Left colon (tissue), 2 donors: ENCODE measurements at regions not wholly inside any gene's neighbourhood (a gene's known extent, or its start where the extent isn't known, plus 50 kb on each side); places are given as distances from the start of the nearest gene placed in this dataset.
"Not testable (repeated sequence)": the region's sequence is repeated elsewhere in the genome, so short reads cannot be mapped to it uniquely, and the experiment has no call there.

Experiments used
- ATAC-seq: fragments of 200-7000 bp; cut with Tn5 transposase; one replicate; pipeline ENCODE4 v1.9.1; 2020; ENCODE audit warnings: mild to moderate bottlenecking, moderate library complexity
- DNase-seq, 2 donors: peaks; one replicate each; pipeline ENCODE4 v3.0.0-alpha.2; 2020
- intact Hi-C, 2 donors: fragments of 100-400 bp; cut with DNase I in 1 of 2; cut with micrococcal nuclease in 1 of 2; formaldehyde crosslinking; loops; one replicate each; pipeline versions ENCODE4 v1.11.2 to v1.14.0; 2022; cut with DNase I, micrococcal nuclease
- donor health status: DM: no; HTN: no; CAD: no.
- donor health status: DM: yes; HTN: yes; CAD: no.

DNA sequence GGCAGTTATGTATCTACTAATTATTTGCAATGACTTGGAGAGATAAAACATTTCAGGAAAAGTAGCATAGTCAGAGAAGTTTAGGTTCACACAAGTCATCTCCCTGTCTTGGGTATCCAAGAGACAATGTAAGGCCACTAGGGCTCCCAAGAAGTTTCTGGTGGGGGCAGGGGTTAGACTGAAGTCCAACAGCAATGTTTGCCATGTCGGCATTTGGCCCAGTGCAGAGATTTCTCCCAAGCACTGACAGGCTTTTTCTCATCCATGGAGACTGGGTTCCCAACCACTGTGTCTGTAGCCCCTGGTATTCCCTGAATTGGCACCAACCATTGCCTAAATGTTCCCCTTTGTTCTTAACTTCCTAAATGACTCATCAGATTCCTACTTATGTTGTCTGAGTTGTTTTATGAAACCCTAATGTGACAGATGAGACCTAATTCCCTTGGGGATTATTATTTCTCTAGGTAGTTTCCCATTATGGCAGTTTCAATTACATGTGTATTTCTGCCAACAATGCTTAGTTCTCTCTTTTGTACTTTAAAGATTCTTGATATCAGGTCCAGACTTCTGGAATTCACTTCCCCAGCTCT, 103.6 kb upstream of the EGFLAM start:
- ATAC-seq: no peak
- intact Hi-C loops: no loop called here
- DNase-seq: no peak

DNA sequence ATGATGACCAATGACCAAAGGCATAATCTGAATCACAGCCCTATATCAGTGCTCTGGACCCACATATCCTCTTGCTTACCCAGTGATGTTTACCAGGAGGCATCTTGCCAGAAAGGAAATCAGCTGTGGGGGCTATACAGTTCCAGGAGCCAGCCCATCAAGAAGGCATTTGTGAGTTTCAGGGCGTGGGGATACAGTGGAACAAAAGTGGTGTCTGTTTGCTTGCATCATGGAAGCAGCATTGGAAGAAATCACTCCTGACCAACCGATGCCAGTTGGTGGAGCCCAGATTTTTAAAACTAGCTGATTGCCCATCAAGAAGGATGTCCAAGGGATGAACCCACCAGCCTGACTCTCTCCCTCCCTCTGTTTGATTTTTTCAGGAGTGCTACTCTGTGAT, 106.5 kb upstream of the EGFLAM start:
- ATAC-seq (no peak), DNase-seq (no peak)
- intact Hi-C loops: no loop called here

DNA sequence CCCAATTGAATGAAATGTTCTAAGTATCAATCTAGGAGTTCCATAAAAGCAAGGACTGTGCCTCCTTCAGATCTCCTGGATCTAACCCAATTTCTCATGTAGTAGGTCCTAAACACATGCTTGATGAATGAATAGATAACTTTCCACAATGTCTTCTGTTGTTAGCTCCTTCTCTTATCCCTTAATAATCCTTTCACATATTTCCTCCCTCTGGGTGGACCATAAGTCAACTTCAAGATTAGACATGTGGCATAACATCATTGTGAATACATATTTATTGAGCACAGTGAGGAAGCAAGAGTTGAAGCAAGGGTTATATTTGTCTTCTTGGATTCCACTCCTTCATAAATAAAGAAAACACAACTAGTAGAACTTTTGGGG, 108.6 kb upstream of the EGFLAM start:
- DNase-seq (no peak), ATAC-seq (no peak)
- intact Hi-C loops: no loop called here

DNA sequence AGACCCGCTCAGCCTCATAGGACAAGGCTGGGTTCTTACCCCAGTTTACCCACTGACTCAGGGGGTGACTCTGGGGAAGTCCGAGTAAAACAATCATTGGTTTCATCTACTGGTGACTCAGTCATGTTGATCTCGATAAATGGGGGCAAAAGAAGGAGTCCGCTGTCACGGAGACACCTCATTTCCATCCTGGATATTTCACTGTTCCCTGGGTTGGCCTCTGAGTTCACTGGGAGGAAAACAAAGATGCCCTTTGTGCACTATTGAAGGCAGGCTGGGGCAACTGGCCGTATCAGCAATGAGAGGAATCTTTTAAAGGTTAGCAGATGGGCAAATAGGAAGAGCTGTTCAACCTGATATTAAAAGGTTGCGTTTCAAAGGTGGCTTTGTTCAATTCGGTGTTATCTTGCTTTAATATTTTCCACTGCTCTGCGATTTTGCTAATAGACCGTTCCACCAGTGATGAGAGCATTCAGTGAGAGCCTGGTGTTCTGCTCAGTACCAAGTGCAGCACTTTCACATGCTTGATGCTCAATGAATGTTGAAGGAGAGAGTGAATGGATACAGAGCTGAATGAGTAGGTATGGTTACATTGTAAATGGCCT, 110.2 kb upstream of the EGFLAM start:
- ATAC-seq (no peak), DNase-seq (no peak)
- intact Hi-C loops: no loop called here

DNA sequence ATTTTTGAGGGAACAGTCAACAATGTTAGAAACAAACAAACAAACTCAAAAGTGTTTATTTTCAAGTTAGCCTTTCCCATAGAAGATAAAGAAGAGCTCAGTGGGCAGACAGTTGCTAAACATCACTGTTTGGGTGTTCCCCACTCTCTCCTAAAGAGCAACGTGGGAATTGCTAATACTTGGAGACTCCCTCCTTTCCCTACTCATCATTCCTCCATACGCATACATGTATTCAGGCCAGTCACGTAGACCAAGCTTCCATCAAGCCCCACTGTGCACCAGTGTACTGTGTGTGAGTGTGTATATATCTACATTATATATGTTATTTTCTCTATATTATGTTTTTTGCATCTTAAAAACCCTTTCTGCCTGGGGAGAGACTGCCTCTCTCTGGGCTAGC, 115.0 kb upstream of the EGFLAM start:
- intact Hi-C loops: no loop called here
- ATAC-seq (no peak), DNase-seq (no peak)

DNA sequence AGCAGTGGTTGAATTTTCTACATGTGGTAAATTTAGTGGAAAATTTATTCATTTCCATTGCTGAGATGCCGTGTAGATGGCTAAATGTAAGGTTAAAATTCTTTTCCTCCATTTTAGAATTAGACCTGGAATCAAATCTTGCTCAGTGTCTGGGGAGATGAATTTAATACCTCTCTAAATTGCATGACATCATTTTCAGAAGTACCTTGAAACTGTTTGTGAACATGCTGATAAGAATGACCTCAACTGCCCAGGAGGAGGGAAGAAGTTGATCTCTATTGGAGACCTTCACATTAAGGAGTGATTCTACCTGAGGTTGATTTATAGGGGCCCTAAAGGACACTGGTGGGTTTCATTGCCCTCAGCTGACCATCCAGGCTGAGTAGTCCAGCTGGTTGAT, 116.7 kb upstream of the EGFLAM start:
- DNase-seq: no peak
- intact Hi-C loops: no loop called here
- no peak for ATAC-seq

DNA sequence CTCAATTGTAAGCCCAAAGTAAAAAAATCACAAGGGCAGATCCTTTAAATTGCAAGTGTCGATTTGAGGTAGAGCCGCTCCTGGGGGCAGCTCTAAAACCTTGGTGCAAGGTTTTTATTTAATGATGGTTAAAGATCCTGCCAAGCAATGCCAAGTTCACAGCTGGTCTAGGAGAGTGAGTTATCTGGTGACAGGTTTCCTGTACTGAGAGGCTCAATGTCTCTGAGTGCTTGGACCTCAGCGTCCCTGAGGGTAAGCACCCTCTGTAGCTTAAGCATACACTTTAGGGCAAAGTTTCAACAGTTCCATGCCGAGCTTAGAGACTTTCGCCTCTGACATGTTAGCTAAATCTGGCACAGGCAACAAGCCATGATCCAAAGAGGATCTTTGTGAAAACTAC, 119.8 kb upstream of the EGFLAM start:
- no peak for DNase-seq
- no peak for ATAC-seq
- intact Hi-C loops: no loop called here

DNA sequence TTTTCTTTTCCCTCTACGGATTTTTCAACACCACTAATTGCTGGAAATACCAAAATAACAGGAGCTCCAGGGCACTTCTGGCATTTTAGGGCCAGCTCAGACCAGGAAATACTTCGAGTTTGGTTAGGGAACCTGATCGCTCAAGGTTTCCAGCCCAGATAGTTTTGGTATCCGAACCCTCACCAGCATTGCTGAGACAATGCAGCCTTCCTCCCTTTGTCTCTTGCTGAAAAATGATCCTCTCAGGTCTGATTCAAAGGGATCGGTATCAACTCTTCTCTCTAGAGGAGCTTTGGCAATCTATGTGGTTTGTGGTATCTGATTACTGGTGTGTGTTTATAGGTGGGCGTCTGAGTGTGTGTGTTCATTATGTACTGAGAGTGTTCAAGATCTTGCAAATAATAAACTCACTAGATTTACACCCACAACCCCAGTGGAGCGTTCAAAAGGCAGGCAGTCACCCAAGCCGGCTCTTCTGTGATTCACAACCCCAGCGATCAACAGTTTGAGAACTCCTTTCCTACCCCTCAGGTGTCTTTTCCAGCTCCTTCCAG, 122.8 kb upstream of the EGFLAM start:
- DNase-seq (no peak), ATAC-seq (no peak)
- intact Hi-C loops: no loop called here

DNA sequence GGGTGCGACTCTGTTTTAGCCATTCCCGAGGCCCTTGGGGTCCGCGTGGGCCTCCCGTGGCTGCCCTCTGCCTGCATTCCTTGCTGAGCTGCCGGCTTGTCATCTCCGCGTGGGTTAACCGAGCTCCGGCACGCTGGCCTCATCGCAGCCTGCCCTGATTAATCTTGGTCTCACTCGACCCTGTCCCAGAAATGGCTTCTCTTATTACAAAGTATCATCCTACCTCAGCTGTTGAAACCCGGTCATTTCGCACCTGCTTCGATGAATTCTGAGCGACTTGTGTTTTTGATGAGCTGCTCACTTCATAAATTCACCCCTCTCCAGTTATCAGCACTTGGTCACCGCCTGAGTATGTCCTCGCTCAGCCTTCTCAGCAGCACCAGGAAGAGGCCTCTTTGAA, 123.5 kb upstream of the EGFLAM start:
- ATAC-seq: no peak
- intact Hi-C loops: no loop called here
- DNase-seq: no peak

DNA sequence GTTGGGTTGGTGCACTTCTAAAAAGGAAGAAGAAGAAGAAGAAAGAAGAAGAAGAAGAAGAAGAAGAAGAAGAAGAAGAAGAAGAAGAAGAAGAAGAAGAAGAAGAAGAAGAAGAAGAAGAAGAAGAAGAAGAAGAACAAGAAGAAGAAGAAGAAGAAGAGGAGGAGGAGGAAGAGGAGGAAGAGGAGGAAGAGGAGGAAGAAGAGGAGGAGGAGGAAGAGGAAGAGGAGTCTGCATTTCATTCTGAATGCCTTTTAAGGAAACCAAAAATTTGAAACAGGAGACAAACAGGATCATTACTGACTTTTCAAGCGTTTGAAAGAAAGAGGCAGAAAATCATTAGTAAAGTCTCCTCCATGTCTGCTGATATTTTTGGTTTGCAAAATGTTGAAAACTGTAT, 124.1 kb upstream of the EGFLAM start:
- intact Hi-C loops, DNase-seq, ATAC-seq: not testable (repeated sequence)

DNA sequence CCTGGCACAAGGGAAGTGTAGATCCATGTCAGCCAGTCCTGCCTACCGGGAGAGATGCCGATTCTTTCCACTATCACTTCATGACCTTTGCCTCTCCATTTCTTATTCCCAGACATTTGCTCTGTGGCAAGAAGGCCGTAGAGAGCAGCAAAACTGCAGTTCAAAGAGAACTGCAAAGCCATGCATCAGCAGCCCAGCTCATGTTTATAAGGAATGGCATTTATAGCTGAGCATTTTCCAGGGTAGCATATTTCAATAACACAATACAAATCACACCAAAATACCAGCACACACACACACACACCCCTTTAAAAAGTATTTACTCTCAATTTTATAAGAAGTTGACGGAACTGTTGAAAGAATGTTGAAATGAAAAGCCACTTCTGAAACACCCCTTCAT, 126.7 kb upstream of the EGFLAM start:
- intact Hi-C loops: no loop called here
- DNase-seq (no peak), ATAC-seq (no peak)

DNA sequence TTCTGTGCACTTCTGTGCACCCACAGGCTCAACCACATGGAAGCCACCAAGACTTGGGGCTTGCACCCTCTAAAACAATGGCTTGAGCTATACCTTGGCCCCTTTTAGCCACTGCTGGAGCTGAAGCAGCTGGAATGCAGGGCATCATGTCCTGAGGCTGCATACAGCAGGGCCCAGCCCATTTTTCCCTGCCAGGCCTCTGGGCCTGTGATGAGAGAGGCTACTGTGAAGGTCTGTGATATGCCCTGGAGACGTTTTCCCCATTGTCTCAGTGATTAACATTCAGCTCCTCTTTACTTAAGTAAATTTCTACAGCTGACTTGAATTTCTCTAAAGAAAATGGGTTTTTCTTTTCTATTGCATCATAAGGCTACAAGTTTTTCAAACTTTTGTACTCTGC, 134.0 kb upstream of the EGFLAM start:
- intact Hi-C loops: no loop called here

DNA sequence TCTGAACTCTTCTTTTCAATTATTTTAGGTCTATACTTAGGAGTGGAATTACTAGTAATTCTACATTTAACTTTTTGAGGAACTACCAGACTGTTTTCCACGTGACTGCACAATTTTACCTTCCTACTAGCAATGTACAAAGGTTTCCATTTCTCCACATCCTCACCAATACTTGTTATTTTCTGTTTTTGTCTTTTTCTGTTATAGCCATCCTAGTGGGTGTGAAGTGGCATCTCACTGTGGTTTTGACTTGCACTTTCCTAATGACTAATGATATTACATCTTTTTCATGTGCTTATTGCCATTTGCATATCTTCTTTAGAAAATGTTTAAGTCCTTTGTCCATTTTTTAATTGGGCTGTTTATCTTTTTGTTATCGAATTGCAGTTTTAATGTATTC, 136.9 kb upstream of the EGFLAM start:
- DNase-seq (no peak), ATAC-seq (no peak)
- intact Hi-C loops: no loop called here

More for the DNA sequence above, 134.0 kb upstream of the EGFLAM start:
- ATAC-seq: no peak
- no peak for DNase-seq

DNA sequence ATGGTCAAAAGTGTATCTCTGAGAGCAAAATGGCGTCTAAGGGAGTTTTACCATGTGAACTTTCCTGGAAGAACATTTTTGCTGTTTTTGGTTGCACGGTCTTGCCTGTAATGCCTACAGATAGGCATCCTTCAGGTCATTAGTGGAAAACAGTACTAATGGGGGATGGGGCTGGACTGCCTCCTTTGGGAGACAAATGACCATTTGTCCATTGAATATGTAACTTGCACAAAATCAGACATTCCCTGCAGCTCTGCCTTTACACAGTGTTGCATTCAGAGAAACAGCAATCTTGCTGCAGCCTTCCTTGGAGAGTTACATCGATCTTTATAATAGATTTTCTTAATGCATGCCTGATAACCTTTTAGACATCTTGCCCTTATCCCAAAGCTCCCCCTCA, 138.5 kb upstream of the EGFLAM start:
- no peak for DNase-seq
- ATAC-seq: no peak
- intact Hi-C loops: no loop called here

DNA sequence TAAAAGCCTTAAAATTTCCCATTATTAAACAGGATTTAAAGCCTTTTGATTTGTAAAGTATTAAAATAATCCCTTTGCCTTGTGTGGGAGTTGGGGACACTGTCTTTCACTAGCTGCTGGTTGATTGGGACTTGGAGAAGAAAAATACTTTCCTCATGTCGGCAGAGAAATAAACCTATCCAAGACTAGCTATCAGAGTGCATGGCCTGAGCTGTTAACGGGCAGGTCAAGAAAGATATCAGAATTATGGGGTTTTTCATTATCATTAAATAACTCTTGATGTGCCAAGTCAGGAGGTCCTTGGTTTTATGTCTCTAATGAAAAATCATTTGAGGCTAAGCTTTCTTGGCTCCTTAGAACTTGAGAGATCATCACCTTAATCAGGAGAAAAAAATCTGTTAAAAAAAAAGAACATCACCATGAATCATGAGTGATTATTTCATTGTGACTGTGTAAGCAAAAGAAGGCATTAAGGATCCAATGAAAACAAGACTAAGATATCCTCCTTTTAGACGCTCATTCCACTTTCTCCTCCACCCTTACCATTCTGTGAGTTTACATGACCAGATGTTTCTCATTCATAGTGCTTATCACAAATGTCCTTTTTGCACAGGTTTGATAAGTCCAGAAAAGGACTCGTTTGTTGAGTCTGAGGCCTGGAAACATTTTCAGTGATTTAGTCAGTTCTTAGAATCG, 140.4 kb upstream of the EGFLAM start:
- DNase-seq (no peak), ATAC-seq (no peak)
- intact Hi-C loops: no loop called here

DNA sequence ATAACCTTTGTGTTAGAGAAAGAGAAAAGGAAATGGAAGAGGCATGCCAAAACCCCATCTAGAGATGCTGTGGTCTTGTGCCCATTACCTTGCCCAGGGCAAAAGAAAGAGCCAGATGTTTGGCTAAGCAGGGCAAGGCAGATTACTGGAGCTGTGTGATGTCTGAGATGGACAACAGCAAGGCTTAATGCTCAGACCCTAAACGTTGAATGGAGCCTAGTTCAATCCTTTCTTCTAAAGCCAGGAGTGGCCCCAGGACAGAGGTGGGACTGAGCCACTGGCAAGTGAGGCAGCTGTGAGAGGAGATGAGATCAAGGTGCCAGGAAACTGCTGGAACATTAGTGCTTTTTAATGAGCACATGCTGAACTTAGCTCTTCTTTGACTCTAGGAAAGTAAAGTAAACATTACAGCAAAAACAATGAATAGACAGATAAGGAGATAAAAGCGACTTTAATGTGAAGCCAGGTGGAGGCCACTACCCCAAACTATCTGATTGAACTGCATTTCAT, 143.0 kb upstream of the EGFLAM start:
- intact Hi-C loops: no loop called here
- no peak for ATAC-seq
- no peak for DNase-seq

DNA sequence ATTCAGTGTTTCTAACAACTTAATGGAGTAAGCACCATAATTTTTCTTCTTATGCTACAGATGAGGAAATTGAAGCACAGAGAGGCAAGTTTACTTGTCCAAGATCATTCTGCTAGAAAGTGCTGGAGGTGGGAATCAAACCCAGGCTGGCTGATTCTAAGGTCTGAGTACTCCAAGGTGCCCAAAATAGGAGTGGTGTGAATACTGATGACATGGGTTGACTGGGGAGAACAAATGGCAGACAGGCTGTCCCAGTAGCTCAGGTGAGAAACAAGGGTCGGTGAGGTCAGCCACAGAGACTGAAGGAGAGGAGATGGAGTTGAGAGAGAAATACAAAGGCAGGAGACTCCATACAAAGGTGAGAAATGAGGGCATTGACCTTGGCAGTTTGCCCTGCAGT, 144.5 kb upstream of the EGFLAM start:
- intact Hi-C loops: no loop called here
- ATAC-seq: no peak
- DNase-seq: no peak

DNA sequence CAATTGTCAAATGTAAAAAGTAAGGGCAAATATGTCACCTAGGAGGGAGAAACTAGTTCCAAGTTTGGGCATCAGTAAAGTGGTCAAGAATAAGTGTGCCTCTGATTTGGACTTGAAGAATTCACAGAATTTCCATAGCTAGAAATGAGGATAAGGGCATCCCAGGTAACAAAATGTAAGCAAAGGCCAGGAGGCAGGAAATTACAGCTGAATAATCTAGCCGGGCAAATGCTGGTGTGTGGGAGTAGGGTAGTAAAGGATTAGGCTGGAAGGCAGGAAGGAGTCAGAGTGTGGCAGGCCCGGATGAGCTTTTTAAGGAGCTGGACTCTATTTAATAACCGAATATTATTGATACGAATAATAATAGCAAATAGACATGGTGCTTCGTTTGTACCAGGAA, 144.9 kb upstream of the EGFLAM start:
- intact Hi-C loops: no loop called here
- DNase-seq: no peak
- ATAC-seq: no peak

DNA sequence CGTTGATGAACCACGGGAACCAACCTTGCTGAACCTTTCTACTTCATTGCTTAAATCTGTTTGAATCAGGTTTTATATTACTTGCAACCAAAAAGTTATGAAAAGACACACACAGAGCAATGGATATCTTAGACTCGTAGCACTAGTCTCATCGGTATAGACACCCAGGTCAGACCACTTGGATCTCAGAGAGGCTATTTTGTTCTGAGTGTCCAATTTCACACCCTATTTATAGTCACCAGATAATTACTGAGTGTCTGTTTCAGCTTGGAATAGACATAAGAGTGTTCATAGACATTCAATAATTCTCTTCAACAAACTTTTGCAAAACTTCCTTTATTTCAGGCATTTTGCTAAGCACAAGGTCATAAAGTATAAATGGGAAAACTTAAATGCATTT, 145.4 kb upstream of the EGFLAM start:
- intact Hi-C loops: no loop called here
- ATAC-seq: no peak
- no peak for DNase-seq

DNA sequence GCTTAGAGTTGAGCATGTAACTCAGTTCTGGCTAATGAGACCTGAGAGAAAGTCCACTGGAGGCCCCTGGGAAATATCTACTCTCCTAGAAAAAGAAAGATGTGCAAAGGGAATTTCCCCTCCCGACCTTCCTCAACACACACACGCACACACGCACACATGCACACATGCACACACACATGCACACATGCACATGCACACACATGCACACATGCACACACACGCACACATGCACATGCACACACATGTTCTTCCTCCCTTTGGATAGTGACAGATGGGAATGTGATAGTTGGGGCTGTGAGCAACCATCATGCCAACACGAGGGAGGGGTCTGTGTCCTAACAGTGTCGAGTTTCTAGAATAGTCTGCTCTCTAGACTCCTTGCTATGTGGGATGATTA, 148.2 kb upstream of the EGFLAM start:
- no peak for DNase-seq
- intact Hi-C loops: no loop called here
- ATAC-seq: no peak
